Frontal cortex (tissue), 3 donors: ENCODE measurements at regions not wholly inside any gene's neighbourhood (a gene's known extent, or its start where the extent isn't known, plus 50 kb on each side); places are given as distances from the start of the nearest gene placed in this dataset.

ENCODE experiments used
- DNase-seq, 2 donors: peaks; one replicate each; pipeline ENCODE4 v3.0.0; 2012; ENCODE audit warnings: low spot score in 2 of 2
- FAIRE-seq: peaks from 2 replicates; lab custom pipeline; 2012; peaks lifted over from hg19 to GRCh38; lab: Jason Lieb, UNC
- donor health status: control.
- donor health status: control.
- donor health status: control.

- no peak for DNase-seq
- no peak for FAIRE-seq
Observed at GRCh38 chr15:77749236-77749997, 116.7 kb upstream of the LINGO1 start.

DNA sequence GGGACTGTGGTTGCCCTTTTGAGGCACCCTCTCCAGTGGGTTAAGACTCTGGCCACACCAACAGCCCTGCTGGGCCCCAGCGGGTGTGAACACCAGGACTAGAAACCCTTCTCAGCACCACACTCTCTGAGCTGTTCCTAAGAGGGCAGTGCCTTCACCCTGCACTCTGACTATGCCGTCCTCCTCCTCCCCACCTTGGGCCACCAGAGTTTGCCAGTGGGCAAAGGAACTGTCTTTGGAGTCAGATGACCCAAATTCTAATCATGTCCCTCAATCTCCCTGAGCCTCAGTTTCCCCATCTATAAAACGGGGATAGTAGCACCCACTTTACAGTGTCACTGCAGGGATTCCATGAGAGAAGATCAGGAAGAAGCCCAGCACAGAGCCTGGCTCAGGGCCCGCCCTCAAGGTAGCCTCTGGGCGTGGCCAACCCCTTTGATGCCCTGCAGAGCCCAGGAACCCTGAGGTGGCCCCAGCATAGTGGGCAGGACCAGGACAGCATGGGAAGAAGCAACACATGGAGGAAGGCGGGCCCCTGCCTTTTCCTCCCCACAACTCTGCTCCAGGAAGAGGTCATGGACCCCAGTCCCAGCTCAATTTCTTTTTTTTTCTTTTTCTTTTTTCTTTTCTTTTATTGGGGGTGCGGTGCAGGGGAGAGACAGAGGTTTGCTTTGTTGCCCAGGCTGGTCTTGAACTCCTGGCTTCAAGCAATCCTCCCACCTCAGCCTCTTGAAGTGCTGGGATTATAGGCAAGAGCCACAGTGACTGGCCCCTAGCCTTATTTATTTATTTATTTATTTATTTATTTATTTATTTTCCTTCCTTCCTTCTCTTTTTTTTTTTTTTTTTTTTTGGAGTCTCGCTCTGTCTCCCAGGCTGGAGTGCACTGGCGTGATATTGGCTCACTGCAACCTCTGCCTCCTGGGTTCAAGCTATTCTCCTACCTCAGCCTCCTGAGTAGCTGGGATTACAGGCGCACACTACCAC lies 115.7 kb upstream of the LINGO1 start:
- FAIRE-seq, result no peak

GRCh38 chr15:77747175-77748077 lies 114.7 kb upstream of the LINGO1 start:
- DNase-seq (no peak), FAIRE-seq (no peak)

More for the DNA sequence above, 115.7 kb upstream of the LINGO1 start:
- DNase-seq, result no peak

DNA sequence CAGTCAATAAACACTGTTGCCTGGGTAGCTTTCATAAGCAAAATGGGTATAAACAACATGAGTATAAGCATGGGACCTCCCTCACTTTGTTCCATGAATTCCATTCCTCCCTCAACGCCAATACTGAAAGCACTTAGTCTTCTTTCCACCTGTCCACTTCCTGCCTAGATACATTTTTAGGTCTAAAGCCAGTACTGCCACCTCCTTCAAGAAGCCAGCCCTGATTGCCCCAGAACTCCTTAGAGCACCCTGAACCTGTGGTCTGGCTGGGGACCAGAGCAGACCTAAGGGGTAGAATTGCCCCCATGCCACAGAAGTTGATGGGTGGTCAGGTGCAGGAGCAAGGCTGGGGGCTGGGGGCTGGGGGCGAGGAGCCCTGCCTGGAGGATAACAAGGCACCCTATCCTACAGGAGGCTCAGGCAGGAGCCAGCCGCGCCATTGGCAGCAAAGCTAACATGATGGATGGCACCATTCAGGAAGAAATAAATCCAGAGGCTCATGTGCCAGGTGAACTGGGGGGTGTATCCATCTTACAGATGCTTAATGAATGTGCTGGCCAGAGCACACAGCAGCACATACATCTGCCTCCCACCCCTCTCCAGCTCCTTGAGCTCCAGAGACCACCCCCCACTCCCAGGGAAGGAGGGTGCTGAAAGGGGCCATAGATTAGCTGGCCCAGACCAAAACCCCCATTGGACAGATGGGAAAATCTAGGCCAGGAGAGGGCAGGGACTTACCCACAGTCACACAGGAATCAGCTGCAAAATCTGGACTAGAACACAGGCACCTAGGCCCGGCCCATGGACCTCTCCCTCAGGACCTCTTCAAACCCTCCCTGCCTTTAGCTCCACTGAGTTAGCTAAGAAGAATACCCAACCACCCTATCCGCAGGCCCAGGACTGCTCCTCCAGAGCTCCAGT lies 113.8 kb upstream of the LINGO1 start:
- FAIRE-seq, result no peak
- no peak for DNase-seq

GRCh38 chr15:77744398-77744797 lies 111.7 kb upstream of the LINGO1 start:
- no peak for FAIRE-seq
- DNase-seq, result no peak

DNA sequence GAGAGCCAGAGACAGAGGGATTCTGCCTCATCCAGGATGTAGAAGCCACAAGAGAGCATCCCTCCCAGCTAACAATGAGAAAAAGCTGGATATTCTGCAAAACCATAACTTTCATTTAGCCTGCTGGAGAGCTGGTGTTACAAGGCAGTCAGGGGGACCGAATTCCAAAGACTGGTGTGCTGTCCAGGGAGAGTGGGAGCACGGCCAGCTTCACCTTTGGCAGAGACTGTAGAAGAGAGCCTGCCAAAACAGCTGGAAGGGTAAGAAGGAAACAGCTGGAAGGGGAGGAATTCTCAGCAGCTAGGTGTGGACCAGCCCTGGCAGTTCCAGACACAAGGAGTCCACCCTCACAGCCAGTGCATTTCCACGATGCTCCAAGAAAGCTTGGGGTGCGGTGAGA lies 109.9 kb upstream of the LINGO1 start:
- no peak for FAIRE-seq

GRCh38 chr15:77742127-77742526 lies 109.4 kb upstream of the LINGO1 start:
- no peak for DNase-seq
- no peak for FAIRE-seq

More for the DNA sequence above, 109.9 kb upstream of the LINGO1 start:
- no peak for DNase-seq

DNA sequence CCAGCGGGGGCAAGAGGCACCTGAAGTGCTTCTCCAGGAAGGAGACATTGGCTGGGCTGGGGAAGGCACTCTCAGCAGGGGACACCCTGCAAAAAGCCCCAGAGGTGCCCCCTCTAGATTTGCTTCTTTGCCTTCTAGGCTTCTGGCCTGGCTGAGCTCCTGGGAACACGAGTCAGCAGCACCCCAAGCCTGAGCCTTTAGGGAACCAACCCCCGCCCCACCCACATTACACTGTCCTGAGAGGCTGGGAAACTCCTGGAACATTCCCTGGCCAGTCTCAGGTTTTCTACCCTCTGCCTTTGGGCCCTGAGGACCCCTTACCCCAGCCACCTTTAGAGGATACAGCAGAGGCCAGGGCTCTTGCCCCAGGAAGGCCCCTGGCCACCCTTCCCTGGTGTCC lies 108.4 kb upstream of the LINGO1 start:
- no peak for FAIRE-seq
- no peak for DNase-seq

DNA sequence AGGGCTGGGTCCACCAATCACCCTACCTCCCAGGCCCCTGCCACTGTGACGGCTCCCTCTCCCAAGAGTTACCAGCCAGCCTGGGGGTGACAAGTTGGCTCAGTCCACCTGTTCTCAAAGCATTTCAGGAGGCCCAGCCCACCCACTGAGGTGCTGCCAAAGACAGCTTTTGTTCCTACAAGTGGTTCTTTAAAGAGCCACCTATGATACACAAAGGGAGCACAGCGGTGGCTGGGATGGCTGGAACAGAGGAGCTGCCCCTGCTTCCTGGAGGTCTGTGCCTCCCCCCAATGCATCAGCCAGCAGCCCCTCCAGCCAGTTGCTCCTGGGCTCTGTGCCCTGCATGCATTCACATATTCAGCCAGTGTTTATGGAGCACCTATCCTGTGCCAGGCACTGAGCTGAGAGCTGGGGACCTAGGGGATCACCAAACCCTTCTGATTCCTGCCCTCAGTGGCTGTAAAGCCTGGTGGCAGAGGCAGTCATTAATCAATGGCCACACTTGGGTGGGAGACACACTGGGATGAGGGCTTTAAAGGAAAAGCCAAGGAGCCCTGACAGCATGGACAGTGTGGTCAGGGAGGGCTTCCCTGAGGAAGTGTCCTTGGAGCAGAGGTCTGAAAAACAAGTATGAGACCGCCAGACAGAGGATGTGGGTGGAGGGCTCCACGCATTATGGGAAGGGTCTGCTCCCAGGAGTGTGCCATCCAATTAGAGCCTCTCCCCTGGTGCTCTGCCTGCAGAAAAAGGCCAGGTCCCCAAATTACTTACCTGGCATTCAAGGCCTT lies 107.1 kb upstream of the LINGO1 start:
- FAIRE-seq (no peak), DNase-seq (no peak)

DNA sequence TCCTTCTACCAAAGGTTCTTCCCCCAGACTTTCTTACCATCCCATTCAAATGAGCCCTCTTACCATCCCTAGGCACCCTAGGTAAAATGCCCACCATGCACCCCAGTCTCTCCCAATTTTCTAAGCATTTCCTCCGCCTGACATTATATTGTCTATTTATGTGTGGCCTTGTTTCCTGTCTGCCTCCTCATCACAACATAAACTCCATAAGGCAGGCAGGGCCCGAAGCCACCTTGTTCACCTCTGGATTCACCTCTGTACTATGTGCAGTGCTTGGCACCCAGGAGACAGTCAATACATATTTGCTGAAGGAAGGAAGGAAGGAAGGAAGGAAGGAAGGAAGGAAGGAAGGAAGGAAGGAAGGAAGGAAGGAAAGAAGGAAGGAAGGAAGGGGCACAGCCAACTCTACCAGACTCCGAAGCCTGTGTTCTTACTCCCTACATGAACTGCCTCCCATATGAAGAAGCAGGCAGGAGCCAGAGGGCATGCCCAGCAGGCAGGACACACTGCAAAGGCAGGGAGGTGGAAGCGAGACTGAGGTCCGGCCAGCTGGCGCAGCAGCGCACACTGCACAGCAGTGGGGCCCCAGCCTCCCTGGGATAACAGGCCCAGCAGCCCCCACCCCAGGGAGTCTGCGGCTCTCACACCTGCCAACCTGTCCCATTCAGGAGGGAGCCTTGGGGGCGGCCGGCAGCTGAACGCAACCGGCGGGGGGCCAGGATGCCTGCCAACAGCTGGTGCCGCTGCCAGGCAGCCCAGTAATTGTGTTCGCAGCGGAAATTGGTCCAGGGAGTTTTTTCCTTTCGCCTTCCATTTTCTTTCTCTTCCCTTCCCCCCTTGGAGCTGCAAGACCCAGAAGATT lies 106.0 kb upstream of the LINGO1 start:
- no peak for FAIRE-seq
- no peak for DNase-seq

DNA sequence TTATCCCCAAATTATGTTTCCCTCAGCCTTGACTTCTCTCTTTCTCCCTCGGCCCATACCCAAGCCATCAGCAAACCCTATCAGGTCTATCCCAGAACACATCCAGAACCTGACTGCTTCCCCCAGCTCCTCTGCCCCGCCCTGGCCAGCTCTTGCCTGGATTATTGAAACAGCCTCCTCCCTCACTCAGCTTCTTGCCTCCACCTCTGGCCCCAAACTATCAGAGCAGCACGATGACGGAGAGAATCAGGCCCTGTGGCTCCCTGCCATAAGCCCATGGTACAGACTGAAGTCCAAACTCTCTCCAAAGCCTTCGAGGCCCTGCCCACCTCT lies 105.3 kb upstream of the LINGO1 start:
- no peak for DNase-seq
- no peak for FAIRE-seq

- FAIRE-seq, result no peak
Observed at GRCh38 chr15:77737238-77738037, 104.7 kb upstream of the LINGO1 start.

DNA sequence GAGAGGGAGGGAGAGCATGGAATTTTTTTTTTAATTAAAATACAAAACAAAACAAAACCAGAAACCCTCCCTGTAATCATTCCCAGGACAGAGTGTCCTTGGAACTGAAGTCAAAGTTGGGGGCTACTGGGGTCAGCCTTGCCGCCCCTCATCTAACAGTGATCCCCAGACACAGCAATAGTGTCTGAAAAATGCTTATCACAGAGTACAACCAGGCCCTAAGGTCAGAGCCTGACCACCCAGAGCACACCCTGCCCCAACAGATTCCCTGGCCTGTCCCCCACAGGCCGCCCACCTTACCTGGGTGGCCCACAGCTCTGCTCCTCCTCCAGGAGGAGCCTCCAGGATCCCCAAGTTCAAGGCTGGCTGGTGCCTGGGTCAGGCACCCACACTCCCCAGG lies 101.6 kb upstream of the LINGO1 start:
- FAIRE-seq (no peak), DNase-seq (no peak)

More at GRCh38 chr15:77737238-77738037, 104.7 kb upstream of the LINGO1 start:
- DNase-seq, result no peak

- no peak for FAIRE-seq
- no peak for DNase-seq
Observed at GRCh38 chr15:77733579-77734300, 101.0 kb upstream of the LINGO1 start.

DNA sequence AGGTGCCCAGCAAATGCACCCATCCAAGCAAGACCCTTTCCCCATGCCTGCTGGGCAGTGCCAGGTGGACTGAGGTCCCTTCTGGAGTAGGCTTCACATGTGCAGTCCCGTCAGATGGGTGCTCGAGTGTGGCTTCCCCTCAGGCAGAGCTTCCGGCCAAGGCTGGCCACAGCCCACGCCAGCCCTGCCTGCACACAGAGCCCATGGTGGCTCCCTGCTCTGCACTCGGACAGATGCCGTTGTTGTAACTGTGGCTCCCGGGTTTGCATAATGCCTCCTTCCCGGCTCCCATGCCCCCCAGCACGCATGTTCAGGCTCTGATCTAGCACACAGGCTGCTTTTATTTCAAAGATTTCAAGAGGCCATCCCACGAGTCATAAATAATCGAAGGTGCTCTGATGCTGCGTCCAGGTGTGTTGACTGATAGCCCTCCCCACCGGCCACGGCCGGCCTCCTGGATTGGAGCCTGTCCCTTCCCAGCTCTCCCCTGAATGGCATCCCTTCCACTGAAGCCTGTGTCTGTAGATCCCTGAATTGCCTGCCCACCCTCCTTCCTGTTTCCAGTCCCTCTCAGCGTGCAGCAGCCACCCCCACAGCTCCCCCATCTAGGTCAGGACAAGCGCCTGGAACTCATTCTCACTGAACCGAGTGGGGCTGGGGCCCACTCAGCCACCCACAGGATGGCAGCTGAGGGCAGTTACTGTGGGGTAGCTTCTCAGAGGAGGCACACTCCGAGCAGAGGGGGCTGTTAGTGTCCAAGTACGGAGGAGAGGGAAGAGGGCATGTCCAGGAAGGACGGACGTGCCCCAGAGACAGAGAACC lies 100.0 kb upstream of the LINGO1 start:
- no peak for FAIRE-seq
- no peak for DNase-seq
